ENCODE measurements at regions not wholly inside any gene's neighbourhood (a gene's known extent, or its start where the extent isn't known, plus 50 kb on each side); places are given as distances from the start of the nearest gene placed in this dataset.

GRCh38 chr5:143484601-143485000 is 81.1 kb upstream of the NR3C1 start:
- no peak for DNase-seq

GRCh38 chr5:143481697-143482531 is 78.4 kb upstream of the NR3C1 start:
- no peak for DNase-seq

GRCh38 chr5:143480001-143480400 is 76.5 kb upstream of the NR3C1 start:
- no peak for DNase-seq

- DNase-seq = no peak
Observed at GRCh38 chr5:143479394-143479793, 75.9 kb upstream of the NR3C1 start.

GRCh38 chr5:143476601-143477211 is 73.2 kb upstream of the NR3C1 start:
- DNase-seq = no peak

- no peak for DNase-seq
Observed at GRCh38 chr5:143474616-143475015, 71.1 kb upstream of the NR3C1 start.

GRCh38 chr5:143473481-143473880 is 70.0 kb upstream of the NR3C1 start:
- no peak for DNase-seq

GRCh38 chr5:143472576-143472975 is 69.1 kb upstream of the NR3C1 start:
- no peak for DNase-seq

- no peak for DNase-seq
Observed at GRCh38 chr5:143471666-143472464, 68.4 kb upstream of the NR3C1 start.

- DNase-seq = no peak
Observed at GRCh38 chr5:143471041-143471509, 67.6 kb upstream of the NR3C1 start.

- DNase-seq = no peak
Observed at GRCh38 chr5:143470120-143470519, 66.6 kb upstream of the NR3C1 start.

GRCh38 chr5:143469125-143469524 is 65.6 kb upstream of the NR3C1 start:
- no peak for DNase-seq

GRCh38 chr5:143466632-143467031 is 63.1 kb upstream of the NR3C1 start:
- DNase-seq = no peak

- no peak for DNase-seq
Observed at GRCh38 chr5:143464723-143465490, 61.4 kb upstream of the NR3C1 start.

- no peak for DNase-seq
Observed at GRCh38 chr5:143462431-143462830, 58.9 kb upstream of the NR3C1 start.

GRCh38 chr5:143459433-143459832 is 55.9 kb upstream of the NR3C1 start:
- DNase-seq = no peak

- DNase-seq = no peak
Observed at GRCh38 chr5:143456952-143457547, 53.6 kb upstream of the NR3C1 start.

GRCh38 chr5:143454936-143455516 is 51.5 kb upstream of the NR3C1 start:
- no peak for DNase-seq

- DNase-seq = no peak
Observed at GRCh38 chr5:143453720-143454119, 50.2 kb upstream of the NR3C1 start.
